Muscle layer of colon (tissue), 2 donors: ENCODE measurements at regions not wholly inside any gene's neighbourhood (a gene's known extent, or its start where the extent isn't known, plus 50 kb on each side); places are given as distances from the start of the nearest gene placed in this dataset.

Experiments used
- H3K27ac ChIP-seq: one replicate; pipeline ENCODE4 v1.7.0; 2013; ENCODE audit warnings: low read depth, mild to moderate bottlenecking, low read length, moderate library complexity
- H3K27me3 ChIP-seq, 2 donors: one replicate each; pipeline ENCODE4 v1.7.0; 2013; ENCODE audit warnings: low read length in 2 of 2, mild to moderate bottlenecking in 2 of 2; ENCODE audit not compliant: insufficient read depth in 2 of 2, control insufficient read depth in 1 of 2
- H3K36me3 ChIP-seq: one replicate; pipeline ENCODE4 v1.7.0; 2013; ENCODE audit warnings: mild to moderate bottlenecking, low read length; ENCODE audit not compliant: insufficient read depth
- H3K4me1 ChIP-seq: one replicate; pipeline ENCODE4 v1.7.0; 2013; ENCODE audit warnings: mild to moderate bottlenecking, low read length; ENCODE audit not compliant: insufficient read depth
- H3K4me3 ChIP-seq, 2 donors: one replicate each; pipeline ENCODE4 v1.7.0; 2013; ENCODE audit warnings: low read length in 2 of 2, low read depth in 1 of 2, mild to moderate bottlenecking in 1 of 2, moderate library complexity in 1 of 2
- H3K9ac ChIP-seq: one replicate; pipeline ENCODE4 v1.7.0; 2013; ENCODE audit warnings: low read length
- H3K9me3 ChIP-seq: one replicate; pipeline ENCODE4 v1.7.0; 2013; ENCODE audit warnings: mild to moderate bottlenecking, low read length
- donor health status: abdominal sarcoma.
- donor health status: Adenocarcinoma of cecum.

GRCh38 chr10:57300718-57301117 lies 939.7 kb upstream of the ZWINT start:
- Histone ChIP-seq H3K4me3 (no peak overlapping the region), H3K9ac (no peak overlapping the region), H3K36me3 (no peaks in the 10 kb centered on the region), H3K9me3 (no peaks in the 10 kb centered on the region), H3K27me3 (no peaks in the 10 kb centered on the region), H3K4me1 (no peaks in the 10 kb centered on the region), H3K27ac (no peak overlapping the region)

GRCh38 chr10:57294698-57295097 lies 933.6 kb upstream of the ZWINT start:
- Histone ChIP-seq H3K4me1 (no peaks in the 10 kb centered on the region), H3K36me3 (no peaks in the 10 kb centered on the region), H3K9me3 (no peaks in the 10 kb centered on the region), H3K9ac (no peak overlapping the region), H3K27ac (no peak overlapping the region), H3K4me3 (no peak overlapping the region), H3K27me3 (no peaks in the 10 kb centered on the region)

GRCh38 chr10:57288754-57289153 lies 927.7 kb upstream of the ZWINT start:
- H3K36me3 ChIP-seq = no peaks in the 10 kb centered on the region
- H3K9me3 ChIP-seq = no peaks in the 10 kb centered on the region
- H3K4me3 ChIP-seq = no peak overlapping the region
- H3K27ac ChIP-seq = no peak overlapping the region
- no peak overlapping the region for H3K9ac ChIP-seq
- no peaks in the 10 kb centered on the region for H3K4me1 ChIP-seq
- H3K27me3 ChIP-seq = no peaks in the 10 kb centered on the region

- Histone ChIP-seq H3K27me3 (no peaks in the 10 kb centered on the region), H3K27ac (no peak overlapping the region), H3K9ac (no peak overlapping the region), H3K36me3 (no peaks in the 10 kb centered on the region), H3K9me3 (no peaks in the 10 kb centered on the region), H3K4me1 (no peaks in the 10 kb centered on the region), H3K4me3 (no peak overlapping the region)
These were observed 901.8 kb upstream of the ZWINT start for GRCh38 chr10:57262892-57263291.

GRCh38 chr10:57260175-57260574 lies 899.1 kb upstream of the ZWINT start:
- Histone ChIP-seq H3K27me3 (no peaks in the 10 kb centered on the region), H3K36me3 (no peaks in the 10 kb centered on the region), H3K9me3 (no peaks in the 10 kb centered on the region), H3K27ac (no peak overlapping the region), H3K4me3 (no peak overlapping the region), H3K4me1 (no peaks in the 10 kb centered on the region), H3K9ac (no peak overlapping the region)

GRCh38 chr10:57249615-57250281 lies 888.7 kb upstream of the ZWINT start:
- H3K4me3 ChIP-seq = no peak overlapping the region
- no peaks in the 10 kb centered on the region for H3K36me3 ChIP-seq
- H3K4me1 ChIP-seq = no peaks in the 10 kb centered on the region

GRCh38 chr10:57247271-57247670 lies 886.2 kb upstream of the ZWINT start:
- no peak overlapping the region for H3K4me3 ChIP-seq
- H3K27me3 ChIP-seq = no peaks in the 10 kb centered on the region
- H3K9me3 ChIP-seq = no peaks in the 10 kb centered on the region
- no peaks in the 10 kb centered on the region for H3K36me3 ChIP-seq
- H3K4me1 ChIP-seq = no peaks in the 10 kb centered on the region
- H3K9ac ChIP-seq = no peak overlapping the region
- no peak overlapping the region for H3K27ac ChIP-seq

More at GRCh38 chr10:57249615-57250281, 888.7 kb upstream of the ZWINT start:
- Histone ChIP-seq H3K27me3 (no peaks in the 10 kb centered on the region), H3K27ac (no peak overlapping the region), H3K9me3 (no peaks in the 10 kb centered on the region), H3K9ac (no peak overlapping the region)

- H3K9me3 ChIP-seq = no peaks in the 10 kb centered on the region
- no peaks in the 10 kb centered on the region for H3K27me3 ChIP-seq
- no peaks in the 10 kb centered on the region for H3K36me3 ChIP-seq
- H3K9ac ChIP-seq = no peak overlapping the region
- no peaks in the 10 kb centered on the region for H3K4me1 ChIP-seq
- no peak overlapping the region for H3K4me3 ChIP-seq
- H3K27ac ChIP-seq = no peak overlapping the region
These were observed 864.9 kb upstream of the ZWINT start for GRCh38 chr10:57225920-57226319.

- Histone ChIP-seq H3K27me3 (no peaks in the 10 kb centered on the region), H3K9ac (no peak overlapping the region), H3K4me1 (no peaks in the 10 kb centered on the region), H3K27ac (no peak overlapping the region), H3K36me3 (no peaks in the 10 kb centered on the region), H3K4me3 (no peak overlapping the region), H3K9me3 (no peaks in the 10 kb centered on the region)
These were observed 863.8 kb upstream of the ZWINT start for GRCh38 chr10:57224811-57225210.

- H3K27ac ChIP-seq = no peak overlapping the region
- no peaks in the 10 kb centered on the region for H3K9me3 ChIP-seq
- no peaks in the 10 kb centered on the region for H3K4me1 ChIP-seq
- H3K9ac ChIP-seq = no peak overlapping the region
- H3K27me3 ChIP-seq = no peaks in the 10 kb centered on the region
- no peaks in the 10 kb centered on the region for H3K36me3 ChIP-seq
- no peak overlapping the region for H3K4me3 ChIP-seq
These were observed 861.5 kb upstream of the ZWINT start for GRCh38 chr10:57222603-57223002.

GRCh38 chr10:57222129-57222528 lies 861.1 kb upstream of the ZWINT start:
- H3K27ac ChIP-seq = no peak overlapping the region
- H3K4me3 ChIP-seq = no peak overlapping the region
- no peaks in the 10 kb centered on the region for H3K9me3 ChIP-seq
- no peaks in the 10 kb centered on the region for H3K27me3 ChIP-seq
- no peaks in the 10 kb centered on the region for H3K4me1 ChIP-seq
- H3K9ac ChIP-seq = no peak overlapping the region
- H3K36me3 ChIP-seq = no peaks in the 10 kb centered on the region

- Histone ChIP-seq H3K27ac (no peak overlapping the region), H3K9me3 (no peaks in the 10 kb centered on the region), H3K36me3 (no peaks in the 10 kb centered on the region)
These were observed 860.6 kb upstream of the ZWINT start for GRCh38 chr10:57221674-57222073.

More at GRCh38 chr10:57221674-57222073, 860.6 kb upstream of the ZWINT start:
- H3K4me3 ChIP-seq = no peak overlapping the region
- no peak overlapping the region for H3K9ac ChIP-seq
- no peaks in the 10 kb centered on the region for H3K4me1 ChIP-seq
- no peaks in the 10 kb centered on the region for H3K27me3 ChIP-seq
